A549 (cell line): ENCODE measurements at regions not wholly inside any gene's neighbourhood (a gene's known extent, or its start where the extent isn't known, plus 50 kb on each side); places are given as distances from the start of the nearest gene placed in this dataset.

ENCODE experiments used
- POLR2A ChIP-seq: IDR thresholded peaks from 2 replicates; pipeline ENCODE4 v1.6.1; 2012; ENCODE audit warnings: mild to moderate bottlenecking, low read length
- REST ChIP-seq: fragments of 200-600 bp; sonication (generic); IDR thresholded peaks from 2 replicates; pipeline ENCODE4 v1.6.1; 2016; ENCODE audit warnings: antibody characterized with exemption, mild to moderate bottlenecking, moderate library complexity
- TF ChIP-seq, protein P1 (sequence below): fragments of >200 bp; sonication (Bioruptor Twin); formaldehyde crosslinking; IDR thresholded peaks from 3 replicates; pipeline ENCODE4 v1.5.1; 2016

DNA sequence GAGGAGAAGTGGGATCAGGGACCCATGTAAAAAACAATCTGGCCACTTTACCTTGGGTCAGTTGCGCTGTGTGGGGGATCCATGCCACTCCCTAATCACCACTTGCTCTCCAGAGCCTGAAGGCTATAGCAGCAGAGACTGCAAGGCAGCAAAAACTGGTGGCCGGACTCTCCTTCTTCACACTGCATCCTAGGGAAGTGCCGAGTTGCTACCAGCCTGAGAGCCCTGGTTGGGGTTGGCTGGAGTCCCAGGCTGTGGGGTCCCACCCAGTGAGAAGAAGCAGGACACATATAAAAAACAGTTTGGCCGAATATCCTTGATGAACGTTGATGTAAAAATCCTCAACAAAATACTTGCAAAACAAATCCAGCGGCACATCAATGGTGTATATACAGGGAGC is 341.2 kb downstream of the AEBP2 start:
- TF ChIP-seq POLR2A (no peak), REST (no peak)
- TF ChIP-seq, protein P1, sequence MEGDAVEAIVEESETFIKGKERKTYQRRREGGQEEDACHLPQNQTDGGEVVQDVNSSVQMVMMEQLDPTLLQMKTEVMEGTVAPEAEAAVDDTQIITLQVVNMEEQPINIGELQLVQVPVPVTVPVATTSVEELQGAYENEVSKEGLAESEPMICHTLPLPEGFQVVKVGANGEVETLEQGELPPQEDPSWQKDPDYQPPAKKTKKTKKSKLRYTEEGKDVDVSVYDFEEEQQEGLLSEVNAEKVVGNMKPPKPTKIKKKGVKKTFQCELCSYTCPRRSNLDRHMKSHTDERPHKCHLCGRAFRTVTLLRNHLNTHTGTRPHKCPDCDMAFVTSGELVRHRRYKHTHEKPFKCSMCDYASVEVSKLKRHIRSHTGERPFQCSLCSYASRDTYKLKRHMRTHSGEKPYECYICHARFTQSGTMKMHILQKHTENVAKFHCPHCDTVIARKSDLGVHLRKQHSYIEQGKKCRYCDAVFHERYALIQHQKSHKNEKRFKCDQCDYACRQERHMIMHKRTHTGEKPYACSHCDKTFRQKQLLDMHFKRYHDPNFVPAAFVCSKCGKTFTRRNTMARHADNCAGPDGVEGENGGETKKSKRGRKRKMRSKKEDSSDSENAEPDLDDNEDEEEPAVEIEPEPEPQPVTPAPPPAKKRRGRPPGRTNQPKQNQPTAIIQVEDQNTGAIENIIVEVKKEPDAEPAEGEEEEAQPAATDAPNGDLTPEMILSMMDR, result no peak
